Mesodermal cell (in vitro differentiated cells): ENCODE measurements at regions not wholly inside any gene's neighbourhood (a gene's known extent, or its start where the extent isn't known, plus 50 kb on each side); places are given as distances from the start of the nearest gene placed in this dataset.
"Not testable (repeated sequence)": the region's sequence is repeated elsewhere in the genome, so short reads cannot be mapped to it uniquely, and the experiment has no call there.

Experiments used
- H3K27ac ChIP-seq: 2 replicates; pipeline ENCODE4 v1.7.0; 2013; ENCODE audit warnings: mild to moderate bottlenecking, low read depth, low read length, moderate library complexity; ENCODE audit not compliant: severe bottlenecking
- H3K36me3 ChIP-seq: 2 replicates; pipeline ENCODE4 v1.7.1; 2013; ENCODE audit warnings: mild to moderate bottlenecking, low read length, moderate library complexity; ENCODE audit not compliant: control insufficient read depth, insufficient read depth
- H3K4me1 ChIP-seq: one replicate; pipeline ENCODE4 v1.7.1; 2013; ENCODE audit warnings: mild to moderate bottlenecking, low read length; ENCODE audit not compliant: insufficient read depth, control insufficient read depth, poor library complexity, severe bottlenecking
- H3K4me3 ChIP-seq: 2 replicates; pipeline ENCODE4 v1.7.0; 2013; ENCODE audit warnings: low read length, control low read depth, mild to moderate bottlenecking; ENCODE audit not compliant: insufficient read depth, poor library complexity, severe bottlenecking; ENCODE audit errors: extremely low read depth
- H3K9me3 ChIP-seq: 2 replicates; pipeline ENCODE4 v1.7.1; 2013; ENCODE audit warnings: mild to moderate bottlenecking, low read length, moderate library complexity; ENCODE audit not compliant: control insufficient read depth
- WGBS, 2 experiments: methylation state at CpG; one replicate each; pipeline ENCODE4 v1.1.5; 2013; ENCODE audit warnings: missing lambda C conversion rate in 2 of 2; ENCODE audit not compliant: insufficient coverage in 2 of 2; 5-methylcytosine and 5-hydroxymethylcytosine counted together

DNA sequence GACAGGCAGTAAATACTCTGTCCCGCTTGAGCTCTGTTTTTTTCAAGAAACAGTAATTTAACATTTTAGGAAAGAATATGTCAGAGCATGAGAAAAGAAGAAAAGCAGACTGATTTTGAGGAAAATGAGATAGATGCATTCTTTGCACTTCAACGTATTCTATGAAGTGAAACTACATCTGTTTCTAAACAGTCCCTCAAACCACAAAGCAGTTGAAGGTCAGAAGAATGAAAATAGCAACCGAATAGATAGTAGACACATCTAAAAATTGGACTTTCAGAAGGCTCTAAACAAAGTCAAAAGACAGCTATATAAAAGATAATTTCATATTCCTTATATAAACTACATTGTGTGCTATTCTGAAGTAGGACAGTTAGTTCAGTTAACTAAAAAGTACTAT is 172.6 kb upstream of the LRRC3B start:
- no peaks in the 10 kb centered on the region for H3K36me3 ChIP-seq
- no peak overlapping the region for H3K4me3 ChIP-seq
- no peaks in the 10 kb centered on the region for H3K4me1 ChIP-seq
- no peaks in the 10 kb centered on the region for H3K9me3 ChIP-seq
- no peak overlapping the region for H3K27ac ChIP-seq
- no CpG with 5 or more reads among the region's 3 CpGs for WGBS, 2 experiments

DNA sequence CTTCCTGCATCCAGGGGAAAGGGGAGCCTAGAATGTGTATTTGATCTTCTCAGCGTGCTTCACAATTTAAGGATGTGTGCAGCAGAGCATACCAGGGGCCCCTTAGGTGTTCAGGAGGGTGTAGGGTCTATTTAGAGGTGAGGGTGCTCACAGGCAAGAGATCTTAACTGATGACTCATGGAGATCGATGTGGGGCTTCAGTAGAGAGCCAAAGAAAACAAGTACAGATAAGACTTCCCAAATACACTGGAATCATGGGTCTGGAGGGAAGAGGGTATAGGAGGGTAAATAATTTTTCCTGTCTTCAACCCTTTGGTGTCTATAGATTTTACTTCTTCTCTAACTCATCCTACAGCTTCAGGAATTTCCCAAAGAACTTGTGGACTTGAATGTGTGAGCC is 170.2 kb upstream of the LRRC3B start:
- WGBS, 2 experiments, result 83 to 89% methylated on average over 1 of the region's 2 CpGs
- Histone ChIP-seq H3K4me1 (no peaks in the 10 kb centered on the region), H3K9me3 (no peaks in the 10 kb centered on the region)

DNA sequence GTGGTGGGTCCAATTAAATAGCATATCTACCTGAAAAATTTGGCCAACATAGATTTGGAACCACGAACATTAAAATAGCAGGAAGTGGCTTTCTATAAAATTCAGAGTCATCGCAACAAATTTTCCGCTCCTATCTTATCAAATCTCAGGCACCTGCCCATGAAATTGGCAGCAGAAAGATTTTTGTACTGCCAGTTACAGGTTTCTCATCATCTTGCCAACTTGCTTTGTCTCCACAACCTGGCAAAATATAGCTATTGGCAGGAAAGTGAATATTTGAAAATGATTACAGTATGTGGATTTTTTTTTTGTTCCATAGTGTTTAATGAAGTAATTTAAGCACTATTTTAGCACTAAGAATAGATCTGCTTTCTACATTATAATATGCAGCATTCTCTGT is 161.6 kb upstream of the LRRC3B start:
- Histone ChIP-seq H3K4me1 (no peaks in the 10 kb centered on the region), H3K36me3 (no peaks in the 10 kb centered on the region), H3K4me3 (no peak overlapping the region), H3K27ac (no peak overlapping the region), H3K9me3 (no peaks in the 10 kb centered on the region)
- WGBS, 2 experiments, result 95 to 100% methylated on average over 3 of the region's 3 CpGs

More for the DNA sequence above, 170.2 kb upstream of the LRRC3B start:
- Histone ChIP-seq H3K4me3 (no peak overlapping the region), H3K27ac (no peak overlapping the region), H3K36me3 (no peaks in the 10 kb centered on the region)

DNA sequence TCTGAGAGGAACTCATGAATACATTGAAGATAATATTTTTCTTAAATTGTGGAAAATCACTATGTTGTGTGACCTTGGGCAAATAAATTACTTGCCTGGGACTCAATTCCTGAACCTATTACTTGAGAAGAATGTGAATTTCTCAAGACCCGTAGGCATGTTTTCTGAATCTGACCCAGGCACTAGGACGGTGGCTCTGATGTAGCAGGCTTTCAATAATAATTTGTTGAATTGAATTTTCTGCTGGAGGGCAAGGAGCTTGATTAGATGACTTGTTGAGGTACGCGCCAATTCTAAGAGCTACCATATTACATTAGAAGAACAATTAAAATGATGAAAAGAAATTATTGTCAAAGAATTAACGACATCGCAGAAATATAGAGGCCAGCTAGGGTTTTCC is 150.2 kb upstream of the LRRC3B start:
- H3K4me3 ChIP-seq, result no peak overlapping the region
- no peaks in the 10 kb centered on the region for H3K36me3 ChIP-seq
- WGBS, 2 experiments, result 81 to 100% methylated on average over 1 to 4 of the region's 6 CpGs
- no peaks in the 10 kb centered on the region for H3K4me1 ChIP-seq
- no peaks in the 10 kb centered on the region for H3K9me3 ChIP-seq
- no peak overlapping the region for H3K27ac ChIP-seq

DNA sequence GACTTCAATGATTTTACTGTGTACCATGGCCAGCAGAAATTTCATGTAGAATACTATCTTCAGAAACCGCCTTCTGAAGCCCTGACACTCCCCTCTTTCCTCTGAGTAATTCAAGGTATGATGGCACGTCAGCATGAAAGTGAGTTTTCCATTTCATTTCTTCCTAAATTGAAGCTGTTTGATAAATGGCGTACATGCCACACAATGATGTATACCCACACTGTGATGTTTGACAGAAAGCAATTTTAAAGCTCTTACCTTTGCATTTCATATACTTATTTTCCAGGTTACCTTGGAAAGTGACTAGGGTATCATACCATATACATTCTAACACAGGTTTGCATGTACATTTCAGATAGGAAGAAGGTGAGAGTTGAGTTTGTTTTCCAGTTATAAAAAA is 147.9 kb upstream of the LRRC3B start:
- no peak overlapping the region for H3K27ac ChIP-seq
- no peaks in the 10 kb centered on the region for H3K36me3 ChIP-seq
- no peaks in the 10 kb centered on the region for H3K4me1 ChIP-seq
- H3K4me3 ChIP-seq, result no peak overlapping the region
- 67 to 94% methylated on average over 1 to 3 of the region's 3 CpGs for WGBS, 2 experiments
- H3K9me3 ChIP-seq, result no peaks in the 10 kb centered on the region

DNA sequence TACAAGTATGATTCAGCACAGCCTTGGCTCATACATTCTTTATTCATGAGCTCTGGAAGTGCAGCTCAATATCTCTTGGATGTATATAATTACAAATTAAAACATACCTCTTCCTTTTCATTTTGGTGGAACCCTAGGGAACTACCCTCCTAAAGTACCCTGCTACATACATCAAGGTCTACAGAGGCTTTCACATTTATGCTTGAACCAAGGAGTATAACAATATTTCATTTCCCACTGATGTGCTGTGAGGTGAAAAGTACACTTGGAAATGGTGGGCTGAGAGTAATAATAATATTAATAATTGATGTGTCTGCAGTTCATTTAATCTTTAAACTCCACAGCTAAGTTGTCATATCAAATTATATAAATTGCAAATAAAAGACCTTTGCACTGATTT is 142.2 kb upstream of the LRRC3B start:
- no peaks in the 10 kb centered on the region for H3K9me3 ChIP-seq
- H3K4me3 ChIP-seq, result no peak overlapping the region
- no peaks in the 10 kb centered on the region for H3K4me1 ChIP-seq
- no peaks in the 10 kb centered on the region for H3K36me3 ChIP-seq
- H3K27ac ChIP-seq, result no peak overlapping the region

DNA sequence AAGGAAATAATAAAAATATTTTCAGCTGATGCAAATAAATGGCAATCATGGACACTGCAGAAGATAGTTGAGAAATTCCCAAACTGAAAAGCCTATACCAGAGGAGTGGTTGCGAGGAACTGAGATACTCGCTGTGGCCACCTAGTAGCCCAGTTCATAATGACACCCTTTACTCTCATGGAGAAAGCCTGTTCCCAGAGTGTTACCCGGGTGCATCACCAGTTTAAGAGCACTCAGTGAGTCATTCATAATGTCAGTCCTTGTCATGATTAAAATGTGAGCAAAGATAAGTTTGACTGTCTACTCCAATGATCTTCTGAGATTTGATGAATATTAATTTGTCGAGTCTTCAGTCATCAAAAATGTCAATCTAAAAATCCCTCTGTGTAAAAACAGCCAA is 138.4 kb upstream of the LRRC3B start:
- Histone ChIP-seq H3K27ac (no peak overlapping the region), H3K36me3 (no peaks in the 10 kb centered on the region), H3K4me1 (no peaks in the 10 kb centered on the region), H3K9me3 (no peaks in the 10 kb centered on the region), H3K4me3 (no peak overlapping the region)
- 70% methylated on average over 3 of the region's 4 CpGs; no CpG with 5 or more reads in 1 of the 2 experiments for WGBS, 2 experiments

DNA sequence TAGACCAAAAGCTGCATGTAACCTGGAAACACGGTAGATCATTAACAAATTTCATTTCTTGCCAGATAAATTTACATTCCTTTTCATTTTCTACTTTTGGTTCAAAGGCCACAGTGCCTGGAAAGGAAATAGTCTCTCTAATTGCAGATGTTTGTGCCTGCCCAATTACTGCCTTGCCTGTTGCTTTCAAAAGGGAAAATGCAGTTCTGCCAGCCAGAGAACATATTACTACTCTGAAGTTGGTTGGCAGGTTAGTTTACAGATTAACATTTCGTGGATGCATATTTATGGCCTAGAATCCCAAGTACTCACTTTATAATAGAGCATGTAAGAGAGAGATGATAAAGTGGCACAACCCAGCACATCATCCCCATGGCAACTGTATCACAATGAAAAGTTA is 124.3 kb upstream of the LRRC3B start:
- H3K4me1 ChIP-seq, result no peaks in the 10 kb centered on the region
- 0% methylated on average over 1 of the region's 2 CpGs; no CpG with 5 or more reads in 1 of the 2 experiments for WGBS, 2 experiments
- no peak overlapping the region for H3K27ac ChIP-seq
- H3K9me3 ChIP-seq, result no peaks in the 10 kb centered on the region
- H3K36me3 ChIP-seq, result no peaks in the 10 kb centered on the region
- H3K4me3 ChIP-seq, result no peak overlapping the region

DNA sequence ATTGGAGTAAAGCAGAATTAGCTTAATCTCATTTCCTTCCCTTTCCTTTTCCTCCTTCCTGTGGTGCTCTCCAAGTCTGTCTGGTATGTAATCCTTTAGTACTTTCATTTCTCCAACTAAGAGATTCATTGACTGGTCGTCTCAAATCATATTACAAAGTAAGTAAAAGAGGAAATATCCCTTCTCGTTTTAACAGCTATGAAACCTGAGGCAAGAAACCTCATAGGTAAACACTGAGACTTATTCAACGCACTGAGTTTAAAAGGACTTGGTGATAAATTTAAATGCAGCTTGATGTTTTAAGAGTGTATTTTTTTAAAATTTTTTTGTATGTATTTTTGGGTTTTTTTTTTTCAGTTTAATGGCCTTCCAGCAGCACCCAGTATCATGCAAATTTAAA is 117.2 kb upstream of the LRRC3B start:
- WGBS, 2 experiments, result 100% methylated on average over 1 of the region's 3 CpGs
- H3K4me1 ChIP-seq, result no peaks in the 10 kb centered on the region
- H3K9me3 ChIP-seq, result no peaks in the 10 kb centered on the region
- H3K36me3 ChIP-seq, result no peaks in the 10 kb centered on the region
- no peak overlapping the region for H3K4me3 ChIP-seq
- no peak overlapping the region for H3K27ac ChIP-seq

DNA sequence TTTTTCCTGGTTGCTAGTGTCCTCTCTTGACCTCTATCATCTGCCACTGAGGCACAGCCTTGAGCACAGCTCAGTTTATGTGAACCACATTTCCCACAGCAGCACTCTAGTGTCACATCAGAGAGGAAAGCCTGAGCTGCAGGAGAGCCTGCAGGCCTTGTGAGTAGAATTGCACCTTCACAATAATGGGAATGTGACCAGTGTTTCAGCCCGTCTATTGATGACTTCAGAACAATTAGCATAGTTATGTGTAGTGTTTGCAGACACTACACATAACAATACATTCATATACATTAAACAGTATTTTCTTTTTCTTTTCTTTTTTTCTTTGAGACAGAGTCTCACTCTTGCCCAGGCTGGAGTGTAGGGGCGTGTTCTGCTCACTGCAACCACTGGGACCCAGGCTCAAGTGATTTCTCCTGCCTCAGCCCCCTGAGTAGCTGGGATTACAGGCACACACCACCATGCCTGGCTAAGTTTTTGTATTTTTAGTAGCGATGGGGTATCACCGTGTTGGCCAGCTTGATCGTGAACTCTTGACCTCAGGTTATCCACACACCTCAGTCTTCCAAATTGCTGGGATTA is 108.0 kb upstream of the LRRC3B start:
- WGBS, 2 experiments, result 76% methylated on average over 2 of the region's 5 CpGs; no CpG with 5 or more reads in 1 of the 2 experiments
- H3K27ac ChIP-seq, H3K4me3 ChIP-seq, H3K36me3 ChIP-seq, H3K4me1 ChIP-seq, H3K9me3 ChIP-seq: not testable (repeated sequence)

DNA sequence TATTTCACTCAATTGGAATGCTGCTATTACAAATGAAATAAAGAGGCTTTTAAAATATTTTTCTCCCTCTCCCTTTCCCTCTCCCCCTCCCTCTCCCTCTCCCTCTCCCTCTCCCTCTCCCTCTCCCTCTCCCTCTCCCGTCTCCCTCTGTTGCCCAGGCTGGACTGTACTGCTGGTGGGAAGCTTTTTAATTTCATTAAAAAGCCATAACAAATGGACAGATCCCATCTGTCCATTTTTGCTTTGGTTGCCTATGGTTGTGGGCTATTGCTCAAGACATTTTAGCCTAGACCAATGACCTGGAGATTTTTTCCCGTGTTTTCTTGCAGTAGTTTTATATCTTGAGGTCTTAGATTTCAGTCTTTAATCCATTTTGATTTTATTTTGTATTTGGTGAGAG is 107.2 kb upstream of the LRRC3B start:
- 100% methylated on average over 1 of the region's 2 CpGs; no CpG with 5 or more reads in 1 of the 2 experiments for WGBS, 2 experiments

More for the DNA sequence above, 107.2 kb upstream of the LRRC3B start:
- Histone ChIP-seq H3K9me3 (no peaks in the 10 kb centered on the region), H3K4me3 (no peak overlapping the region), H3K27ac (no peak overlapping the region), H3K4me1 (no peaks in the 10 kb centered on the region), H3K36me3 (no peaks in the 10 kb centered on the region)
